HepG2 (cell line): ENCODE measurements at regions not wholly inside any gene's neighbourhood (a gene's known extent, or its start where the extent isn't known, plus 50 kb on each side); places are given as distances from the start of the nearest gene placed in this dataset.

Experiments used
- TGIF2 ChIP-seq: IDR thresholded peaks from 2 replicates; pipeline ENCODE4 v1.6.1; 2016; ENCODE audit warnings: control low read depth, missing compliant biosample characterization
- ZBTB40 ChIP-seq, 2 experiments: fragments of 450-650 bp in 1 of 2; sonication (generic) in 1 of 2; formaldehyde crosslinking in 1 of 2; IDR thresholded peaks; 2 replicates each; pipeline versions ENCODE4 v1.6.1 to v1.8.0; 2016 to 2022; ENCODE audit warnings: antibody characterized with exemption in 1 of 2, mild to moderate bottlenecking in 1 of 2, missing genetic modification reagents in 1 of 2
- ZKSCAN1 ChIP-seq: fragments of 150-350 bp; IDR thresholded peaks from 2 replicates; pipeline ENCODE4 v1.6.1; 2014; ENCODE audit warnings: low read length

- TF ChIP-seq ZBTB40 (IDR thresholded peaks at IDR 0.05) (no peak), ZBTB40 (CRISPR knock-in tag; IDR thresholded peaks at IDR 0.05) (no peak), TGIF2 (CRISPR knock-in tag) (no peak), ZKSCAN1 (no peak)
These were observed 368.4 kb downstream of the KLF12 start (continued) for GRCh38 chr13:73765651-73766384.
